HT1080 (cell line): ENCODE measurements at regions not wholly inside any gene's neighbourhood (a gene's known extent, or its start where the extent isn't known, plus 50 kb on each side); places are given as distances from the start of the nearest gene placed in this dataset.
A peak's percentile ranks its signal among the peaks of the same experiment; 100 is the strongest.
"Not testable (repeated sequence)": the region's sequence is repeated elsewhere in the genome, so short reads cannot be mapped to it uniquely, and the experiment has no call there.

Experiments used
- DNase-seq: peaks from one replicate; pipeline ENCODE4 v3.0.0-alpha.2; 2015; ENCODE audit warnings: low read depth

GRCh38 chr20:24836041-24836533 is 113.0 kb upstream of the CST7 start:
- DNase-seq, result no peak

GRCh38 chr20:24836661-24837299 is 112.3 kb upstream of the CST7 start:
- no peak for DNase-seq

GRCh38 chr20:24837781-24838450 is 111.2 kb upstream of the CST7 start:
- DNase-seq, result peak; percentile 73

GRCh38 chr20:24838546-24839535 is 110.2 kb upstream of the CST7 start:
- peak; percentile 65 for DNase-seq

GRCh38 chr20:24840121-24840713 is 108.9 kb upstream of the CST7 start:
- DNase-seq, result no peak

GRCh38 chr20:24842274-24842917 is 106.7 kb upstream of the CST7 start:
- DNase-seq, result no peak

GRCh38 chr20:24842918-24843715 is 106.0 kb upstream of the CST7 start:
- DNase-seq, result no peak

- DNase-seq, result no peak
Measured at GRCh38 chr20:24850176-24850575, 98.9 kb upstream of the CST7 start.

- DNase-seq, result no peak
Measured at GRCh38 chr20:24851346-24852019, 97.6 kb upstream of the CST7 start.

GRCh38 chr20:24853916-24854315 is 95.2 kb upstream of the CST7 start:
- no peak for DNase-seq

GRCh38 chr20:24855848-24856247 is 93.2 kb upstream of the CST7 start:
- DNase-seq, result no peak

GRCh38 chr20:24858500-24858899 is 90.6 kb upstream of the CST7 start:
- DNase-seq, result not testable (repeated sequence)

GRCh38 chr20:24859539-24859938 is 89.5 kb upstream of the CST7 start:
- no peak for DNase-seq

GRCh38 chr20:24862186-24862585 is 86.9 kb upstream of the CST7 start:
- no peak for DNase-seq

- DNase-seq, result no peak
Measured at GRCh38 chr20:24862606-24863005, 86.5 kb upstream of the CST7 start.

- no peak for DNase-seq
Measured at GRCh38 chr20:24863356-24863755, 85.7 kb upstream of the CST7 start.

GRCh38 chr20:24866008-24866407 is 83.1 kb upstream of the CST7 start:
- DNase-seq, result peak; percentile 30

- DNase-seq, result no peak
Measured at GRCh38 chr20:24866742-24867141, 82.3 kb upstream of the CST7 start.

- no peak for DNase-seq
Measured at GRCh38 chr20:24867556-24867955, 81.5 kb upstream of the CST7 start.
